Lower lobe of right lung (tissue), 2 donors: ENCODE measurements at regions not wholly inside any gene's neighbourhood (a gene's known extent, or its start where the extent isn't known, plus 50 kb on each side); places are given as distances from the start of the nearest gene placed in this dataset.

ENCODE experiments used
- ATAC-seq, 2 donors: fragments of 200-7000 bp; cut with Tn5 transposase; one replicate each; pipeline ENCODE4 v1.9.1; 2020 to 2022; ENCODE audit warnings: mild to moderate bottlenecking in 2 of 2, moderate library complexity in 2 of 2
- DNase-seq: peaks from one replicate; pipeline ENCODE4 v3.0.0-alpha.2; 2020
- H3K27ac ChIP-seq: fragments of 200-600 bp; one replicate; pipeline ENCODE4 v1.8.0; 2022
- H3K27me3 ChIP-seq: fragments of 200-600 bp; one replicate; pipeline ENCODE4 v1.8.0; 2022; ENCODE audit warnings: low read depth
- H3K36me3 ChIP-seq: fragments of 200-600 bp; one replicate; pipeline ENCODE4 v1.8.0; 2022; ENCODE audit warnings: mild to moderate bottlenecking
- H3K4me1 ChIP-seq: fragments of 200-600 bp; one replicate; pipeline ENCODE4 v1.8.0; 2022
- H3K4me3 ChIP-seq: fragments of 200-600 bp; one replicate; pipeline ENCODE4 v1.8.0; 2022; ENCODE audit warnings: mild to moderate bottlenecking
- H3K9me3 ChIP-seq: fragments of 200-600 bp; one replicate; pipeline ENCODE4 v1.8.0; 2022
- CTCF ChIP-seq: fragments of 200-600 bp; IDR thresholded peaks from one replicate; pipeline ENCODE4 v1.8.0; 2022; ENCODE audit warnings: antibody characterized with exemption, mild to moderate bottlenecking
- intact Hi-C: fragments of 100-400 bp; cut with DNase I; formaldehyde crosslinking; loops from one replicate; pipeline ENCODE4 v1.11.0; 2022
- donor health status: DM: no; HTN: yes; CAD: no; lungs with severe emphysema.

- intact Hi-C loops = no loop called here
- H3K36me3 ChIP-seq = no peaks in the 10 kb centered on the region
- no peaks in the 10 kb centered on the region for H3K27me3 ChIP-seq
- TF ChIP-seq CTCF = no peak
- H3K9me3 ChIP-seq = no peaks in the 10 kb centered on the region
- H3K4me1 ChIP-seq = no peaks in the 10 kb centered on the region
- DNase-seq = no peak
- H3K4me3 ChIP-seq = no peak overlapping the region
- ATAC-seq = no peak
- H3K27ac ChIP-seq = no peak overlapping the region
Observed at GRCh38 chr4:34181891-34182290, 2062.4 kb downstream of the ARAP2 start.

GRCh38 chr4:34182306-34182705, 2062.0 kb downstream of the ARAP2 start:
- no peak overlapping the region for H3K4me3 ChIP-seq
- DNase-seq (no peak), ATAC-seq (peak in 1 of 2 donors; percentile 28)
- H3K27ac ChIP-seq = no peak overlapping the region
- no peaks in the 10 kb centered on the region for H3K27me3 ChIP-seq
- TF ChIP-seq CTCF = no peak
- H3K4me1 ChIP-seq = no peaks in the 10 kb centered on the region
- intact Hi-C loops = no loop called here
- H3K9me3 ChIP-seq = no peaks in the 10 kb centered on the region
- H3K36me3 ChIP-seq = no peaks in the 10 kb centered on the region

- no peaks in the 10 kb centered on the region for H3K36me3 ChIP-seq
- no peak overlapping the region for H3K4me3 ChIP-seq
- no peak for ATAC-seq
Observed at GRCh38 chr4:34183926-34184325, 2060.4 kb downstream of the ARAP2 start.

GRCh38 chr4:34187056-34187455, 2057.3 kb downstream of the ARAP2 start:
- DNase-seq (no peak), ATAC-seq (no peak)
- intact Hi-C loops = no loop called here
- H3K9me3 ChIP-seq = no peaks in the 10 kb centered on the region
- no peaks in the 10 kb centered on the region for H3K4me1 ChIP-seq
- H3K27me3 ChIP-seq = no peaks in the 10 kb centered on the region
- H3K27ac ChIP-seq = no peak overlapping the region
- no peak for TF ChIP-seq CTCF
- no peak overlapping the region for H3K4me3 ChIP-seq
- H3K36me3 ChIP-seq = no peaks in the 10 kb centered on the region

More at GRCh38 chr4:34183926-34184325, 2060.4 kb downstream of the ARAP2 start:
- Histone ChIP-seq H3K9me3 (no peaks in the 10 kb centered on the region), H3K27me3 (no peaks in the 10 kb centered on the region), H3K4me1 (no peaks in the 10 kb centered on the region), H3K27ac (no peak overlapping the region)
- intact Hi-C loops = no loop called here
- TF ChIP-seq CTCF = no peak
- DNase-seq = no peak

- intact Hi-C loops = no loop called here
- TF ChIP-seq CTCF = no peak
- no peaks in the 10 kb centered on the region for H3K27me3 ChIP-seq
- no peak overlapping the region for H3K4me3 ChIP-seq
- no peaks in the 10 kb centered on the region for H3K9me3 ChIP-seq
- ATAC-seq (no peak), DNase-seq (no peak)
- no peaks in the 10 kb centered on the region for H3K4me1 ChIP-seq
- H3K27ac ChIP-seq = no peak overlapping the region
- H3K36me3 ChIP-seq = no peaks in the 10 kb centered on the region
Observed at GRCh38 chr4:34191443-34191842, 2052.9 kb downstream of the ARAP2 start.
